NCI-H345 (cell line): ENCODE measurements at regions not wholly inside any gene's neighbourhood (a gene's known extent, or its start where the extent isn't known, plus 50 kb on each side); places are given as distances from the start of the nearest gene placed in this dataset.

Experiments used
- DNase-seq: peaks from one replicate; lab custom pipeline; 2025; lab: John Stamatoyannopoulos, UW

DNA sequence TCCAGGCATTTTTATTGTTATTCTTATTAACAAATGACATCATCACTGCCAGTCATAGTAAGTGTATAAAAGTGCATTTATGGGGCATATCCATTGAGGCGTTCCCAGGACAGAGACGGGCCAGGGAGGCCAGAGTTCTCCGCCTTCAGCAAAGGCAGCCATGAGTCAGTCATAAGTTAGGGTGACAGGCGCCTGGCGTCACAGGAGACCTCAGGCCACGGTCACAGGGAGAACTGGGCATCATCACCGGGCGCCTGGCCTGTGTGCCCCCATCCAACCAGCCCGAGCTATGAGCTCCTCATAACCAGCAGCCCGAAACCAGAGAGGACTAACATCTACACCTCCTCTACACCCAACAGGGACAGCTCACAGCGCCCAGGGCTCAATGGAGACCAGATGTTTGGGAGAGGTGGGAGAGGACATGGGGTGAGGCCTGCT, 259.2 kb downstream of the DLL1 start:
- DNase-seq: no peak

GRCh38 chr6:170030821-170031471, 259.9 kb downstream of the DLL1 start:
- peak; percentile 92 for DNase-seq

GRCh38 chr6:170030284-170030815, 260.5 kb downstream of the DLL1 start:
- no peak for DNase-seq

GRCh38 chr6:170029416-170030283, 261.2 kb downstream of the DLL1 start:
- DNase-seq: no peak

DNA sequence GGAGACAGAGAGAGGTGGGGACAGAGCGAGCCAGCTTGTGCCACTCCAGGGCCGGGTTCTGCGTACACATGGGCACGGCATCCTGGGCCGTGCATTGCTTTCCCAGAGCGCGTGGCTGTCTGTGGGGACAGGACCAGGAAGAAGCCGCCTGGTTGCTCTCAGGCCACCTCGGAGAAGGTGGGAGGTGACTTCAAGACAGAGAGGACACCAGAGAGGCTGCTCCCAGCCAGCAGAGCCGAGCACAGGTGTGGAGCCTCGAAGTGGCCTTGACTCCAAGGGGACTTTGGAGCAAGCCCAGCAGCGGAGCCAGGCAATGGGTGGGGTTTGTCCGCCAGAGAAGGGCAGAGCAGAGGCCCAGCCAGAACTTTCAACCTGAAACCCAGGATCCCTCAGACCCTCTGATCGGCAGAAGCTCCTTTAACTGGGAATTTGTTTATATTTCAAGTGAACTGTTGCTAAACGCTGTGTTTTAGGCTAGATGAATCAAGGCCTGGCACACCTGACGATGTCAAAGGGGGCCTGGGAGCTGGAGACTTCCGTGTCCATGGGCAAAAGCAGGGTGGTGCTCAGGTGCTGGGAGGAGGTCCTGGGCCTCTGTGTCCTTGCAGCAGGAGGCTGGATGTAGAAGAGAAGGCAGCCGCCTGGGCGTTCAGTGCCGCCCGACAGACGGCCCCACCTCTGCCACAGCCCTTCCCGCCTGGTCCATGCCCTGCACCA, 262.1 kb downstream of the DLL1 start:
- DNase-seq: no peak

DNA sequence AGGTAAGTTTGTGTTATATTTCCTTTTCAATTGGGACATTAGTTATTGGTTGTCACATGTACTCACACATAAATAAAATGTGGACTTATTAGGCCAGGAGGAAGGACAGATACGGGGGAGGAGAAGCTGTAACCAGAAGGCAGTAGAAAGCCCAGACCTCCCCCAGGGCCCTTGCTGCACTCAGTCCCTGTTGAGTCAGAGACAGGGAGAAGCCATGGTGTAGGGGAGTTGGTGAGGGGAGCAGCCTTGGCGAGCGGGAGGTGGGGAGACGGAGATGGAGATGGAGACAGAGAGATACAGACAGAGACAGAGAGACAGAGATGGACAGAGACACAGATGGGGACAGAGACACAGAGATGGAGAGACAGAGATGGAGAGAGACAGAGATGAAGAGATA, 263.2 kb downstream of the DLL1 start:
- no peak for DNase-seq

GRCh38 chr6:170026751-170027646, 263.9 kb downstream of the DLL1 start:
- DNase-seq: no peak

GRCh38 chr6:170025935-170026750, 264.7 kb downstream of the DLL1 start:
- DNase-seq: peak; percentile 92

DNA sequence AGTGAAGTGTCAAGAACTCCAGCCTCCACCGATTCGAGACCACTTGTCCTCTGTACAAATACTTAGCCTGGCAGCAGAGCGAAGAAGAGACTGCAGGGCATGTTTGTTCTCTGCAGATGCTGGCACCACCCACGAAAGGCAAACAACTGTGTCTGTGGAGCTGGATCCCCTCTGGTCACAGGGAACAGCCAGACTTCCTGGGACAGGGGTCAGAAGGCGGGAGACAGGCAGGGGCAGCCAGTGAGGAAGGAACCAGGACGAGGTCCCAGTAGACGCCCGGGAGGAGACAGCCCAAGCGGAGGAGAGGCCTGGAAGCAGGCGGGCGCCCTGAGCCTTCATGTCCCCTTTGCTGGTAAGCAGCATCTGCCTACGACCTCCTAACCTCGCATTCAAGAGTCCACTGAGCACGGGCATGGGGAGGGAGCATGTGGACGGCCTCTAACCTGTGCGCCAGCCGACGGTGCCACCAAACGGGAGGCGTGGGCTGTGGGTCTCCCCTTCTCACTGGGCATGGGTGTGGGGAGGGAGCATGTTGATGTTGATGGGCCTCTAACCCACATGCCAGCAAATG, 265.5 kb downstream of the DLL1 start:
- peak; percentile 93 for DNase-seq

DNA sequence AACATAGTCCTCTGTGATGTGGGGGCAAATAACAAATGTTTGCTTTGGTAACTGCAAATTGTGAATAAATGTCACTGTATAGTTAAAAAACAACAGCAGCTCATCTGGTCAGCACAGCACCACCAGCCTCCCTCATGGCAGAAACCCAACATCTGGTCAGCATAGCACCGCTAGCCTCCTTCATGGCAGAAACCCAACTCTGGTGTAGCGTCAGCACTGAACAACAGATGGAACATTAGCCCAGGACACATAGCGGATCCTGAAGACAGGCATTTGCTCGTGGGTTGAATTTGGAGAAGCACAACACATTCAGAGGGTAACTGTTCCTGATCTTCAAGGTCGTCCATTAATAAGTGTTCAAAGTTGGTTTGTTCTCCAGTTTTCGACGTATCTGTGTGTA, 265.9 kb downstream of the DLL1 start:
- DNase-seq: no peak

DNA sequence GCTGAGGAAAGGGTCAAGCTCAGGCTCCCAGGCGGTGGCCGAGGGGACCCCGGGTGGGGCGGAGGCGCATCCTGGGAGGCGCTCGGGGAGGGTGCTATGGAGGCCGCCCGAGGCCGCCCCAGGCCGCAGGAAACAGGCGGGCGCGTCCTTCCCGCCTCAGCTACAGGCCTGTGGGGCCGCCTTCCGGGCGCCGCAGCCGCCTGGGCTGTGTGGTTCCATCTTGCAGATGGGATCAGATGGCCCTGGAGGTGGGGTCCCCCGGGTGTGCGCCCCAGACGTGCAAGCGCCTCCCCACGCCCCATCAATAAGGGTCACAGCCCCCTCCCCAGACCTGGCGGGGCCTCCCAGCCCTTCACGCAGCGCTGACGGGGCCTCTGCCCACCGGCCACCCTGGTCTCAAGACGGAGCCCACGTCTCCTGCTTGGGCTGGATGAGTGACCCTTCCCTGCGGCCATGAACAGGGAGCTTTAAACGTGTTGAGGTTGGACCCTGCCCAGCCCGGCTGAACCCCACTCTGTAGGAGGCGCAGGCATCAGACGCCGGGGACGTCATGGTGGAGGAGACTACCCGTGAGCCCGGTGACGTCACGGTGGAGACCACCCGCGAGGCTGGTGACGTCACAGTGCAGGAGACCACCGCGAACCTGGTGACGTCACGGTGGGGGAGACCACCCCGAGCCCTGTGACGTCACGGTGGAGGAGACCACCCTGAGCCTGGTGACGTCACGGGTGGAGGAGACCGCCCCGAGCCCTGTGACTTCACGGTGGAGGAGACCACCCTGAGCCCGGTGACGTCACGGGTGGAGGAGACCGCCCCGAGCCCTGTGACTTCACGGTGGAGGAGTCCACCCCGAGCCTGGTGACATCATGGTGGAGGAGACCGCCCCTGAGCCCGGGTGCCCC, 267.0 kb downstream of the DLL1 start:
- DNase-seq: no peak

DNA sequence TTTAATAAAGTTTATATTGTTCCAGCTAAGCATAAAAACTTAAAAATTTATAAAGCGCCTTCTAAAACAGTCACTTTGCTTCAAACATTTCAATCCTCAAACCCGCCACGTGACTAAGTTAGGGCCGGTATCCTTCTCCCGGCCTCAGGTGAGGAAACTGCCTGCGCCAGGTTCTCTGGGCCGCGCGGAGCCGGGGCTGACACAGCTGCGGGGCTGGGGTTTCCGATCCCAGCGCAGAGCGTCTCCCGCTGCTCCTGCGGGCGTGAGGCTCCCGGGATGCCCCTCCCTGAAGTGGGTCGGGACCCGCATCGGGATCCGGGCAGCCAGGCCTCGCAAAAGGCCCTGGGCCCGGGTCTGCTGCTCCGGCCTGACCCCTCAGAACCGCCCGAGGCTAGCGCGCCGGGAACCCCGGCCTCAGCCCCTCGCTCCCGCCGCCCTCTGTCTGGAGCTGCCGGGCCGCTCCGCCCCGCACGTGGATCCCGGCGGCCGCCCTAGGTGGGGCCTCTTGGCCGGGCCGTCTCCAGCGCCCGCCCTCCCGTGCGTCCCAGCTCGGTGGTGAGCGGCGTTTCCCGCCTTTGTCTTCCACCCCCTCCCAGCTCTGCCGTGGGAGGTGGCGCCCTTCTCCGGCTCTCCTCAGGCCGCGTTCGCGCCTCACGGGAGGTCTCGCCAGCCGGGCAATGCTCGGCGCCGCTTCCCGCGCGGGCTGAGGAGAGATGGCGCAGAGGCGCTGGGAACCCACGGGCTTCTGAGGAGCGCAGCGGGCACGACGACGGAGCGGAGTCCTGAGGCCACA, 267.9 kb downstream of the DLL1 start:
- DNase-seq: no peak

GRCh38 chr6:170022291-170022722, 268.6 kb downstream of the DLL1 start:
- DNase-seq: no peak

DNA sequence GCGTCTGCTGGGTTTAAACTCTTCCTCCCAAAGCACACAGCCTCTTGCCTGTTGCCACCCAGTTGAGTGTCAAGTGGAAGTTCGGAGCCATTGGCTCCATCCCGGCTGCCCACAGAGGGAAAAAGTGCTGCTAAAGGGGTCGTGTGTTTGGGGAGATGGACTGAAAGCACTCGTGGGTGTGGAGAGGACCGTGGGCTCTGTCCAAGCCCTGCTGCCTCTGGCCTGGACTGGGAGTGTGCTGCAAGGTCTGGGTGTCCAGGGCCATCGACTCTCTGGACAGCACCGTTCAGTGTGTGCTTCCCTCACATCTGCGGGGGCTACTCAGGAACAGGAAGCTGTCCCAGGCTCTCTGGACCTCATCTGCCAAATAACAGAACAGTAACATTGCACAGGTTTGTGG, 269.3 kb downstream of the DLL1 start:
- DNase-seq: no peak

DNA sequence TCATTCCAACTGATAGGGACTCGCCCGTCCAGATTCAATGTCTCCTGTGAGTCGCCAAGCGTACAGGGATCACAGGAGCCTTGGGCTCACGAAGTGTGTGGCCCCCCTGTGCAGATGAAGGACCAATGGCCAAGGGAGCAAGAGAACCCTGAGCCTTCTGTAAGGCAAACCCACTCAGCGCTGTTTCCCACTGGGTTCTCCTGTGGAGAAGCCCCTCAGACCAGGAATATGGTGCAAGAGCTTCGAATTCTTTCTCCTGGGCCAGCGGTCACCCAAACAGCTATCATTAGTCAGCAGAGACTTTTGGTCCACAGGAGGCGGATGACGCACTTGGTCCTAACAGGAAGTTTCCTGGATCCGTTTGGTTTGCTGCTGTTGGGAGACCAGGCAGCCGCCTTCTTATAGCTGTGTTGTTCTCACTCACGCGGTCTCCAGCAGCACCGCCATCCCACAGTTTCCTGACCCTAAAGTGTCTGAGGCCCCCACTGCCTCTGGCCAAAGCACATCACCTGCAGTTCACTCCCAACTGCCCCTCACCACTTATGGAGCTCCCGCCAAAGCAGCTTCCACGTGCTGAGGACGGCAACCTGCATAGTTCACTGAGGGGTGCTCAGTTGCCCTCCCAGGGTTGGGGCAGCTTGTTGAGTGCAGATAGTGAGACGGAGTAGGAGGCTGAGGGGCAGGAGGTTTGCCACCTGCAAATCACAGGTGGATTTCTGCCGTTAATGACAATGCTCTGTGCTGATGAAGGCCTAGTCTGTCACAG, 268.6 kb downstream of the ERMARD start:
- DNase-seq: no peak

- no peak for DNase-seq
Measured at GRCh38 chr6:170018936-170019817, 267.8 kb downstream of the ERMARD start.
